Karpas-422 (cell line): ENCODE measurements at regions not wholly inside any gene's neighbourhood (a gene's known extent, or its start where the extent isn't known, plus 50 kb on each side); places are given as distances from the start of the nearest gene placed in this dataset.

Source experiments
- DNase-seq: peaks from one replicate; pipeline ENCODE4 v3.0.0-alpha.2; 2015
- H2AFZ ChIP-seq: fragments of 200-600 bp; sonication (generic); 2 replicates; pipeline ENCODE4 v1.6.1; 2014; ENCODE audit warnings: antibody characterized with exemption, low read length, mixed read lengths
- H3K27ac ChIP-seq: fragments of 200-600 bp; sonication (generic); 2 replicates; pipeline ENCODE4 v1.5.1; 2014; ENCODE audit warnings: mild to moderate bottlenecking, low read length, moderate library complexity
- H3K27me3 ChIP-seq: fragments of 200-600 bp; sonication (generic); 2 replicates; pipeline ENCODE4 v1.6.1; 2014; ENCODE audit warnings: low read length, mixed read lengths
- H3K36me3 ChIP-seq: fragments of 200-600 bp; sonication (generic); 2 replicates; pipeline ENCODE4 v1.6.1; 2014; ENCODE audit warnings: low read length, mixed read lengths; ENCODE audit not compliant: insufficient read depth
- H3K4me1 ChIP-seq: fragments of 200-600 bp; sonication (generic); 2 replicates; pipeline ENCODE4 v1.6.1; 2014; ENCODE audit warnings: mild to moderate bottlenecking, low read length, mixed read lengths
- H3K4me2 ChIP-seq: fragments of 200-600 bp; sonication (generic); 2 replicates; pipeline ENCODE4 v1.6.1; 2014; ENCODE audit warnings: low read length, low read depth, mild to moderate bottlenecking; ENCODE audit not compliant: poor library complexity, severe bottlenecking
- H3K4me3 ChIP-seq: fragments of 200-600 bp; sonication (generic); 2 replicates; pipeline ENCODE4 v1.5.1; 2014; ENCODE audit warnings: mild to moderate bottlenecking, antibody characterized with exemption, low read length, mixed read lengths
- H3K79me2 ChIP-seq: fragments of 200-600 bp; sonication (generic); 2 replicates; pipeline ENCODE4 v1.6.1; 2014; ENCODE audit warnings: mild to moderate bottlenecking, low read length, mixed read lengths
- H3K9ac ChIP-seq: fragments of 200-600 bp; sonication (generic); 2 replicates; pipeline ENCODE4 v1.6.0; 2014; ENCODE audit warnings: low read length
- H3K9me2 ChIP-seq: fragments of 200-600 bp; sonication (generic), shearing (Covaris generic); replicated peaks from 2 replicates; pipeline ENCODE4 v1.6.0; 2014; ENCODE audit warnings: mild to moderate bottlenecking, low read length, moderate library complexity; ENCODE audit not compliant: insufficient read depth
- H3K9me3 ChIP-seq: fragments of 300-700, 200-600 bp; sonication (generic); 2 replicates; pipeline ENCODE4 v1.6.1; 2014; ENCODE audit warnings: low read length, mixed read lengths
- H4K20me1 ChIP-seq: fragments of 200-600 bp; sonication (generic); 2 replicates; pipeline ENCODE4 v1.6.1; 2014; ENCODE audit warnings: mild to moderate bottlenecking, antibody characterized with exemption, low read length, low read depth; ENCODE audit not compliant: insufficient read depth

GRCh38 chr5:39675676-39676075 is 250.9 kb upstream of the DAB2 start:
- H2AFZ ChIP-seq: no peak overlapping the region
- H3K9me3 ChIP-seq: no peaks in the 10 kb centered on the region
- H4K20me1 ChIP-seq: no peaks in the 10 kb centered on the region
- H3K9me2 ChIP-seq: no peaks in the 10 kb centered on the region
- H3K27me3 ChIP-seq: no peaks in the 10 kb centered on the region
- no peak overlapping the region for H3K27ac ChIP-seq
- no peak for DNase-seq
- H3K4me3 ChIP-seq: no peak overlapping the region
- no peak overlapping the region for H3K4me2 ChIP-seq
- no peak overlapping the region for H3K9ac ChIP-seq
- no peaks in the 10 kb centered on the region for H3K4me1 ChIP-seq
- no peaks in the 10 kb centered on the region for H3K36me3 ChIP-seq
- H3K79me2 ChIP-seq: no peaks in the 10 kb centered on the region

DNA sequence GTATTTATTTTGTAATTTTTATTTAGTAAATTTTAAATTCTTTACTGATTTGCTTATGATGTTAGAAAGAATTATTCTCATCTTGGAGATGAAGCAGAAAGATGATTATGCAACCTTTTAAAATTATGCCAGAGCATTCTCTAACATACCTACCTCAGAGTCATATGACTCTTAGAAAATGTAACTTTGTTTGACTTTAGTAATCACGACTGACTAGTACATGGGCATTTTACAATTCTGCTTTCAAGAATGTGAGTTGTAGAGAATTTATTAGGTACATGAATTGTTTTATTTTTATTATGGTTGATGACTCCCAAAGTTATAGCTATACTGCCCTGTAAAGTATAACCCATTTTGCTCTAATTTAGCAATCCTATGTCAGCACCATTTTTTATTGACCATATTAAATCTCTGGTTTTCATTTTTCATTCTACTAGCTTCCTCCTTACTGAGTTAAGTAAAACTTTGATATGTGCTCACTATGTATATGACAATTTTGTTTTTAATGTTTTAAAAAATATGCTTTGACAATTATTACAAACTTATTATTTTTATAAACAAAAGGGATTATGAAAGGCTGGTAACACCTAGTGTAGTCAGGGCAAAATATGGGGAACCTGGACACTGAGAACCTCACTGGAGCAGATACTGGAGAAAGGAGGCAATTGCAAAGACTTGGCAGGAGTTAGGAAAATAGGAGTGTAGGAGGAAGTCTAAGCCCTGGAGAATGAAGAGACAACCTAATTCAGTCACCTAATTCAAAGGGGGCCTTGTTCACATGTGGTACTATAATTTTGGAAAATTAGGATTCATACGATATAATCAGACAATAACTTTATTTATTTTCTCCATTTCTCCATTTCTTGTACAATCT is 249.7 kb upstream of the DAB2 start:
- Histone ChIP-seq H3K4me2 (no peak overlapping the region), H3K27ac (no peak overlapping the region), H4K20me1 (no peaks in the 10 kb centered on the region), H3K9me2 (no peaks in the 10 kb centered on the region), H3K79me2 (no peaks in the 10 kb centered on the region), H3K9ac (no peak overlapping the region), H3K4me1 (no peaks in the 10 kb centered on the region), H2AFZ (no peak overlapping the region), H3K9me3 (no peaks in the 10 kb centered on the region), H3K4me3 (no peak overlapping the region), H3K36me3 (no peaks in the 10 kb centered on the region), H3K27me3 (no peaks in the 10 kb centered on the region)
- DNase-seq: no peak

DNA sequence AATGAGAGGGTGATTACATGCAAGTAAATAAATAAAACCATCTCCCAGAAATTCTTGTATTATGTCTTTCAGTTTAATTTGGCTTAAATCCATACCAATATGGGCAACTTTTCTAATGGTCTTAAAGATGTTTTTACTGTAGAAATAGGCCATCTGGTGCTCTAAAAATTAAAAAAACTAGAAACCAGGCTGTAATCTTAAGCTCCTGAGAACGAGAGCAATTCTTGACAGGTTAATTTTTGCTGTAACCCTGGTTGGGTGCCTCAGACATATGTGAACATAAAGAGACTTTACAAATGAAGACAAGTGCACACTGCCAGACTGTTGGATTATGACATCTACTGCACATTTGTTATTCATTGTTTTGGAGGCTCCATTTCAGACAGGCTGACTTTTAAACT is 246.8 kb upstream of the DAB2 start:
- no peak overlapping the region for H3K27ac ChIP-seq
- H3K79me2 ChIP-seq: no peaks in the 10 kb centered on the region
- DNase-seq: no peak
- H3K9me3 ChIP-seq: no peaks in the 10 kb centered on the region
- H3K4me3 ChIP-seq: no peak overlapping the region
- no peaks in the 10 kb centered on the region for H3K27me3 ChIP-seq
- no peak overlapping the region for H3K9ac ChIP-seq
- no peaks in the 10 kb centered on the region for H4K20me1 ChIP-seq
- no peak overlapping the region for H2AFZ ChIP-seq
- no peaks in the 10 kb centered on the region for H3K4me1 ChIP-seq
- H3K36me3 ChIP-seq: no peaks in the 10 kb centered on the region
- no peak overlapping the region for H3K4me2 ChIP-seq
- no peaks in the 10 kb centered on the region for H3K9me2 ChIP-seq

- H3K9ac ChIP-seq: no peak overlapping the region
- H4K20me1 ChIP-seq: no peaks in the 10 kb centered on the region
- no peaks in the 10 kb centered on the region for H3K9me2 ChIP-seq
- no peaks in the 10 kb centered on the region for H3K36me3 ChIP-seq
- no peaks in the 10 kb centered on the region for H3K4me1 ChIP-seq
- H2AFZ ChIP-seq: no peak overlapping the region
- no peak overlapping the region for H3K4me2 ChIP-seq
- H3K4me3 ChIP-seq: no peak overlapping the region
- no peaks in the 10 kb centered on the region for H3K79me2 ChIP-seq
- no peak overlapping the region for H3K27ac ChIP-seq
- no peak for DNase-seq
- H3K27me3 ChIP-seq: no peaks in the 10 kb centered on the region
- H3K9me3 ChIP-seq: no peaks in the 10 kb centered on the region
These were observed 246.2 kb upstream of the DAB2 start for GRCh38 chr5:39670955-39671354.

- H3K9ac ChIP-seq: no peak overlapping the region
- no peaks in the 10 kb centered on the region for H4K20me1 ChIP-seq
- H3K27ac ChIP-seq: no peak overlapping the region
- H2AFZ ChIP-seq: no peak overlapping the region
- H3K36me3 ChIP-seq: no peaks in the 10 kb centered on the region
- H3K4me2 ChIP-seq: no peak overlapping the region
- H3K9me3 ChIP-seq: no peaks in the 10 kb centered on the region
- no peak overlapping the region for H3K4me3 ChIP-seq
- no peak for DNase-seq
- no peaks in the 10 kb centered on the region for H3K79me2 ChIP-seq
- no peaks in the 10 kb centered on the region for H3K4me1 ChIP-seq
- H3K27me3 ChIP-seq: no peaks in the 10 kb centered on the region
- H3K9me2 ChIP-seq: no peaks in the 10 kb centered on the region
These were observed 245.6 kb upstream of the DAB2 start for GRCh38 chr5:39670391-39670790.

GRCh38 chr5:39668980-39669379 is 244.2 kb upstream of the DAB2 start:
- Histone ChIP-seq H3K36me3 (no peaks in the 10 kb centered on the region), H3K79me2 (no peaks in the 10 kb centered on the region), H3K4me1 (no peaks in the 10 kb centered on the region), H3K9ac (no peak overlapping the region), H3K4me2 (no peak overlapping the region), H4K20me1 (no peaks in the 10 kb centered on the region), H3K4me3 (no peak overlapping the region), H2AFZ (no peak overlapping the region), H3K9me2 (no peaks in the 10 kb centered on the region), H3K27me3 (no peaks in the 10 kb centered on the region), H3K9me3 (no peaks in the 10 kb centered on the region), H3K27ac (no peak overlapping the region)
- no peak for DNase-seq

DNA sequence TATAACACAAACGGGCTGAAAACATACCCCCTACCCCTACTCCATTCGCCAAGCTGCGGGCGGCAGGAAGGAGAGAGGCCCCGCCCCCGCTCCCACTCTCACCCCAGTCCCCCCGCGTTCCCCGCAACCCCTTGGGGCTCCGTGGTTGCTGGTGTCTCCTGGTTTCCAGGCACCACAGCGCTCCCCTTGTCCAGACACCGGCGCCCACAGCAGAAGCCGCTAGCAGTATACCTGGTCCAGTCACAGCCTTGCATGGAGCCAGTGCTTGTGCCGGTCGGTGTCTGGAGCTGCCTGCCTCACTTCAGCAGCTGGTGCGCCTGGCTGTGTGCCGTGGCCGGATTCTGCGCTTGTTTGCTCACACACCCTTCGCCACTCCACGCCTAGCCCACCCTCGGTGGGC is 240.5 kb upstream of the DAB2 start:
- Histone ChIP-seq H3K9ac (no peak overlapping the region), H4K20me1 (no peaks in the 10 kb centered on the region), H3K4me3 (no peak overlapping the region), H3K36me3 (no peaks in the 10 kb centered on the region), H3K9me3 (no peaks in the 10 kb centered on the region), H3K9me2 (no peaks in the 10 kb centered on the region), H3K27me3 (no peaks in the 10 kb centered on the region), H2AFZ (no peak overlapping the region), H3K27ac (no peak overlapping the region), H3K4me2 (no peak overlapping the region), H3K4me1 (no peaks in the 10 kb centered on the region), H3K79me2 (no peaks in the 10 kb centered on the region)
- DNase-seq: no peak

GRCh38 chr5:39662945-39663344 is 238.2 kb upstream of the DAB2 start:
- Histone ChIP-seq H3K79me2 (no peaks in the 10 kb centered on the region), H3K4me1 (no peaks in the 10 kb centered on the region), H3K27me3 (no peaks in the 10 kb centered on the region), H3K4me2 (no peak overlapping the region), H3K9ac (no peak overlapping the region), H2AFZ (no peak overlapping the region), H3K9me2 (no peaks in the 10 kb centered on the region), H3K4me3 (no peak overlapping the region), H3K27ac (no peak overlapping the region), H3K9me3 (no peaks in the 10 kb centered on the region), H3K36me3 (no peaks in the 10 kb centered on the region), H4K20me1 (no peaks in the 10 kb centered on the region)
- DNase-seq: no peak
